Posterior vena cava (tissue), 2 donors: ENCODE measurements at regions not wholly inside any gene's neighbourhood (a gene's known extent, or its start where the extent isn't known, plus 50 kb on each side); places are given as distances from the start of the nearest gene placed in this dataset.

ENCODE experiments used
- DNase-seq: peaks from one replicate; pipeline ENCODE4 v3.0.0-alpha.2; 2020; ENCODE audit warnings: low spot score
- intact Hi-C, 2 donors: fragments of 100-400 bp; cut with DNase I; formaldehyde crosslinking; loops; one replicate each; pipeline versions ENCODE4 v1.14.1 to v1.14.2; 2022 to 2023
- donor health status: DM: yes; HTN: yes; CAD: no.
- donor health status: DM: yes; HTN: yes; CAD: no.

DNA sequence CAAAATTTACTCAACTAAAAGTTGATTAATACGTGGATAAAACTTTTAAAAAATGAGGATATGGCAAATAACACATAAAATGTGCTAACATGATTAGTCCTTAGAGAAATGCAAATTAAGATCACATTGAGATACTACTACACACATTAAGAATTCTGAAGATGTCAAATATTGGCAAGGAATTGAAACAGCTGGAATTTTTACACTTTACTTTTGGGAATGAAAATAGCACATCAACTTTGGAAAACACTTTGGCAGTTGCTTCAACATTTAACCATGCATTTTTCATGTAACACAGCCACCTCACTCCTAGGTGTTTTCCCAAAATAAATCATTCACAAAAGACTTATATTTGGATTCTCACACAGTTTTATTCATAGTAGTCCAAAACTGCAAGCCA lies 687.9 kb upstream of the SETBP1 start:
- intact Hi-C loops: no loop called here
- DNase-seq: no peak

DNA sequence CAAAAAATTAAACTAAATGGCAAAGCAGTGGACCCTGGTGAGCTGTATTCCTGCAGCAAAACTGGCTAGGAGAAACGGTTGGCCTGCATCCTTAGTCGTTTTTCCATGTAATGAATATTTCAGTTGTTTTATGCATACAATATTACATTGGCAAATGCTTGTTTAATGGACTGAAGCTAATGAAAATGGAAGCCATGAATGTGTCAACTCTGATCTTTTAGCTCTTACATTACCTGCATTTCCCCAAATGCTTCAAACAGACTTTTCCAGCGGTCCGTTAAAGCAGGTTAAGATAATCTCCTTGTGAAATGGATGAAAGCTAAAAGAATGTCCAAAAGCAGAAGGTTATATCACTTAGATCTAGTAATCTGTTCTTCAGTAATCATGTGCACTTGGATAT lies 686.3 kb upstream of the SETBP1 start:
- no peak for DNase-seq
- intact Hi-C loops: no loop called here

DNA sequence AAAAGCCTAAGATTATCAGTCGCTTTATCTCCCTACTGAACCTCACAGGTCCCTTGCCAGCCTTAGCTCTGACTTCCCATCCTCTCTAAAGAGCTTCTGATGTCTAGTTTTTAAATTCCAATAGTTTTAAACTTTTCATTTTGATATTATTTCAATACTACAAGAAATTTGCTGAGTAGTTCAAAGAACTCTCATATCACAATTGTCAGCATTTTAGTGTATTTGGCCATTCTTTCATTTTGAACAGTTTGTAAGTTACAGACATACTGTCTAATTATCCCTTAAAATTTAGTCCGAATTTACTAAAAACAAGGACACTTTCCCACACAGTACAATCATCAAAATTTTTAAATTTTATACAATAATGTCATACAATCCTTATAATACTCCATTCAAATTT lies 666.8 kb upstream of the SETBP1 start:
- intact Hi-C loops: no loop called here

DNA sequence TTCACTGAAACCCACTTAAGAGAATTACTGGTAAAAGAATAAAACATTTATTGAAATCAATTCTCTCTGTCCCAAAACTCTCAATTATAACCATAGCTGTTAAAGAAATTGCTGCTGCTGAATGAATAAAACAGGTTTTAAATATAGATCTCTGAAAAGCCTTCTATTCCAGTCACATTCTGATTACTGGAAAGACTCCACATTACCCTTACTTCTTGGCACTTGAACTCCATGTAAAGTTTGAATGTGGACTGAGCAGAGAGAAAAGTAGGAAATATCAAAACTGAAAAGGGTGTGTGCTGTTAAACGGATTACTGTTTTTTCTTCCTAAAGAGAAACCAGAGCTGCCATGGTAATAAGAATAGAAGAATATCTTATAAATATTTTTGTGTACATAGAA lies 655.3 kb upstream of the SETBP1 start:
- intact Hi-C loops: no loop called here
- no peak for DNase-seq

More for the DNA sequence above, 666.8 kb upstream of the SETBP1 start:
- DNase-seq: no peak

DNA sequence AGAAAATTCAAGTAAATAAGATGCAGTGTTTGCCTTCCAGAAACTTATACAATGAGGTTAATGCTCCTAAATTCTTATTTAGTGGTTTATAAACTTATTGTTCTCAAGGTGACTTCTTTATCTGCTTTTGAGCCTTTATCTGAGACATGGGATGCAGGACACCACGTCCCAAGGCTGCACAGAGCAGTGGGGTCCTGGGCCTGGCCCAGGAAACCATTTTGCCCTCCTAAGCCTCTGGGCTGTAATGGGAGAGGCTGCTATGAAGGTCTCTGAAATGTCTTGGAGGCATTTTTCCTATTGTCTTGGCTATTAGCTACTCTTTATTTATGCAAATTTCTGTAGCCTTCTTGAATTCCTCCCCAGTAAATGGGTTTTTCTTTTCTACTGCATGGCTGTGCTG lies 652.6 kb upstream of the SETBP1 start:
- intact Hi-C loops: no loop called here
- no peak for DNase-seq

DNA sequence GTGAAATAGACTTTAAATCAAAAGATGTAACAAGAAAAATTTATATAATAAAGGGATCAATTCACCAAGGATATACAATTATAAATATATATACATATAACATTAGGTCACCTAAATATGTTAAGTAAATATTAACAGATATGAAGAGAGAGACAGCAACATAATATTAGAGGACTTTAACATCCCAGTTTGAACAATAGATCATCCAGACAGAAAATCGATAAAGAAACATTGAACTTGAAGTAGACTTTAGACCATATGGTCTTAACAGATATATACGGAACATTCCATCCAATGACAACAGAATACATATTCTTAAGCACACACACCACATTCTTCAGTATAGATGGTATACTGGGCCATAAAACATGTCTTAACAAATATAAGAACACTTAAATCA lies 649.6 kb upstream of the SETBP1 start:
- DNase-seq: no peak
- intact Hi-C loops: no loop called here

DNA sequence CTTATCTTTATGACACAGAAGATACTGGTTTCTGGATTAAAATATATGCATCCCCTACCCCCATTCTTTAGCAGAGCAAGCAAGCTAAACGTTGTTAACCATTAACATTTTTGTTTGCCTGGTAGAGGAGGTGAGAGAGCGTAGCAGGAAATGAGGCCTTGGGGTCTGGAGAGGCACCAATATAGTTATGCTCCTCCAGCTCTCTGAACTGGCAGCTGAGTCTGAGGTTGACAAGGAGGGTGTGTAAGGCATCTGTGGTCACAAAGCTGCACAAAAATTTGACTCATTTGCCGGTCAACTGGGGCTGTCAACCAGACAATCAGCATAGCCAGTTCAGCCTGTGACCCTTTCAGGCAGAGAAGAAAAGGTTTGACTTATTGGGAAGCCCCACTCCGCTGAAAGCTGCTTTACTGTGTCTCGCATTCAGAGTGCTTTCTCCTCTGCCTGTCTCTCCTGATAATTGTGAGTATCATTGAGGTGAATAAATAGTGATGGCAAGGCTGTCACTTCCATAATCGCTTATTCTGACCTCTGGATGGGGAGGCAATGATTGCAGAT lies 647.5 kb upstream of the SETBP1 start:
- intact Hi-C loops: no loop called here
- no peak for DNase-seq

DNA sequence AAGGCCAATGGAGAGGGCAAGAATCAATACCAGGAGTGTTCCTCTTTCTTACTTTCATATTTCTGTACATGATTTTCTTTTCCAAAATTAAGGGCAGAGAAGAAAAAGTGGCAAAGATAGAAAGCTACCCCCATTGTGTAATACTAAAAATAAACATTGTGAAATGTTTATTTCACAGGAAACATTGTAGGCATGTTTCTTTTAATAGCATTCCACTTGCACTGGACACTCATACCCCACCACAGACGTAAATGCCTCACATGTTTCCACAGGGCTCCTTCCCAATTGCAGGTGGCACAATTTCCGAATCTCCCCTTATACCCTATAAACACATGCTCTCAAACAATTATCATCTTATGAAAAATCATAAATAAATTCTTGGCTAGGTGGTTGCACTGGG lies 645.1 kb upstream of the SETBP1 start:
- intact Hi-C loops: no loop called here
- no peak for DNase-seq

DNA sequence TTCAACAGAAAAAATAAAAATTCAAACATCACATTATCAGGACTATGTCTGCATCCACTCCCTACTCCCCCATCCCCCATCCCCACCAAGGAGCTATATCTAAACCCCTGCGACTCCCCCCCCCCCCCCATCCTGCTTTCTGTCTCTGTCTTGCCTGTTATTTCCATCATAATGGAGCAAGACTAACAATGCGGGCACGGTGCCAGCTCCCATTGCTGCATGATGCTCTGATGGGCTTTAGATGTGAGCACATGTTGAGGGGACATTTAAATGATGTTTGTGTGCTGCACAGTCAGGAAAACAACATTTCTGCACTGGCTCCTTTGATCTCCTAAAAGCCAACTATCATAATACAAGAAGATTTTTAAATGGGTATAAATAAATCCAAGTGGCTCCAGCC lies 644.2 kb upstream of the SETBP1 start:
- peak; percentile 72 for DNase-seq
- intact Hi-C loops: no loop called here

DNA sequence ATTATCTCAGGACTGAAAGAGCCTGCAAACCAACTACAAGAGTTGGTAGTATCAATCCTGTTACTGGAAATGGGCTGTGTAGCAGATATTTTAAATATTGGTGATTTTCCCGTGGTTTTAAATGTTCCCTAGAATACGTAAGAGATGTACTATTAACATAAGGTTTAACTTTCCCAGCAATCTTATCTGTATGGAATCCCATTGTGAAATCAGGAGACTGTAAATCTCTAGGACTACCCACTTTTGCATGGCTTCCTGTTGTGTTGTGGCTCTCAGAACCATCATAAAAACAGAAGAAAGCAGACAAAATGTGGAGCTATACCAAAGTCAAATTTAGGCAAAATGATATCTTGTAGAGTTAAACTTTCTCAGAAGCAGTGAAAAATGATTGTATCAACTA lies 641.5 kb upstream of the SETBP1 start:
- intact Hi-C loops: no loop called here
- DNase-seq: no peak

DNA sequence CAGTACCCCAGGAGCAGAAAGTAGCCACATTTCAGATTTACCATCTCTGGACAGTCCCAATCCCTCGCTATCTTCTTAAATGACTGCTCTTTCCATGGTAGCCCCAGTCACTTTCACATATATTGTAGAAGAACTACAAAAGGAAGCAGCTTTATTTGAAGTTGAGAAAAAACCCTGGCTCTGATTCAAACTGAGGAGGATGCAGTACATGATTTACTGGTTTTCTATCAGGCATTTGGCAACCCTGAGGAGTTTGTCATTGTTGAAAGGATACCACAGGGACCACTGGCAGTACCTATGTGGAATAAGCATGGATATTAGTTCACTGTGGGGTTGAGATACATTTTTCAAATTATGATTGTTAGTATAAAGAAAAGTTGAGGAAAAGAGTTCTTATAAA lies 640.9 kb upstream of the SETBP1 start:
- intact Hi-C loops: no loop called here
- DNase-seq: no peak

DNA sequence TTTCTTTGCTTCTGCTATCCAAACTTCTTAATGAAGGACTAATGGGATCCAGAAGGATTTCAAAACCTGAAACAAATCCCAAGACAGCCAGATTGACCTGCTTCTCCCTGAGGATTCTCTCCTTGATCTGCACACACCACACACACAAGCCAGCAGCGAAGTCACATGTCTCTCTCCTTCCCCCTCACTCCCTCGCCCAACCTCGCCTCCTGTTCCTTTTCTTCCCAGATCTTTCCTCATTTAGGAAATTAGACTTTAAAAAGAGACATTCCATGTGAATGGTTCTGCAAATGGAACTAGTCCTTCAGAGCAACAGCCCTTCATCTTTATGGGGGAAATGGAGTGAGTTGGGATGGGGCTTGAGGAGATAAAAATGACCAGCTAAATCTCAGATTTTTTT lies 639.1 kb upstream of the SETBP1 start:
- no peak for DNase-seq
- intact Hi-C loops: no loop called here

DNA sequence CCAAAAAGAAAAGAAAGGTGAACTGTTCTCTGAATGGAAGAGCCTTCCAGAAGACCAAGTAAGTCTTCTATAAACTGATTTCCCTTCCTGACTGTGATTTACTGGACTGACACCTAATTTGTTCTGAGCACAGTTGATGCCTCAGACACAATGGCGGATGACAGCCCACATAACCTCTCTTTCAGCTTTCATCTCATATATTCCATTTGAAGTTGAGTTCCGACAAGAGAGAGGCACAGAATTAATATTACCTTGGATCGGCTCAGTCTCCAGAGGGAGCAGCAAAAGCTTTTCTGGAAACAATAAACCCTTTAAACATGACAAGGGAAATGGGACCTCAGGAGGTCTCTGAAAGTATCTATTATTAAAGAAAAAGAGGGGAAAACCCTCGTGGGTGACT lies 638.7 kb upstream of the SETBP1 start:
- no peak for DNase-seq
- intact Hi-C loops: no loop called here

DNA sequence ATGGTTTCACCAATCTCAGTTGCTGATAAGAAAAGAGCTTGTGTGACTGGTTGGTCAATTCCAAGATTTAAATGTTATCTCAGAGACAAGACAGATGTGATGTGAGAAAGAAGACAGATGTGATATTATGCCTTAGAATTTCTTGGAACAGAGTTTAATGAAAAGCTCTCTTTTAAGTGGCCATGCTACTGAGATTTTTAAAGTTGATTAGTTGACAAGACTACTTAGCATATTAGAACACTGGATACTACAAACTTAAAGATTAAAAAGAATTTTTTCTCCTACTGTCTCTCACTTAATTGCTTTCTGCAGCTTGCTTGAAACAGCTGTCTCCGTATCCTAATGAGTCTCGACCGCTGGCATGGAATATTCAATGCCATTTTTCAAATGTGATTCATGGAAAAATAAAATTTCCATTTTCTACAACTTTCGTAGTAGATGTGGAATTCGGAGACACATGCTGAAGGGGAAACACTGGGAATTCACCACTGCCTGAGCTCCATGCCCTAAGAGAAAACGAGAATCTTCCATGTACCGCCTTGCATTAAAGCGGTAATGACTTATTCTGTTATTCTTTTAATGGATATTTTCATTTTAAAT lies 634.2 kb upstream of the SETBP1 start:
- intact Hi-C loops: no loop called here
- DNase-seq: no peak

DNA sequence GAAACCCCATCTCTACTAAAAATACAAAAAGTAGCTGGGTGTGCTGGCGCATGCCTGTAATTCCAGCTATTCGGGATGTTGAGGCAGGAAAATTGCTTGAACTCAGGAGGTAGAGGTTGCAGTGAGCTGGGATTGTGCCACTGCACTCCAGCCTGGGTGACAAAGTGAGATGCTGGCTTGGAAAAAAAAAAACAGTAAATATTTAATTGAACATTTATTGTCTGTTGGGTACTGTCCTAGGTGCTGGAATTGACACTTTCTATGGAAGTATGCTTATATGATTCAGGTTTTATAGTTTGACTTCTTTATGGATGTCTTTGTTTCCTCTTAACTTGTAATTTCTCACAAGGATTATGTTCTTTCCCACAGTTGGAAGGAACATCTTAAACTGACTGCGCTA lies 633.1 kb upstream of the SETBP1 start:
- no peak for DNase-seq
- intact Hi-C loops: no loop called here

DNA sequence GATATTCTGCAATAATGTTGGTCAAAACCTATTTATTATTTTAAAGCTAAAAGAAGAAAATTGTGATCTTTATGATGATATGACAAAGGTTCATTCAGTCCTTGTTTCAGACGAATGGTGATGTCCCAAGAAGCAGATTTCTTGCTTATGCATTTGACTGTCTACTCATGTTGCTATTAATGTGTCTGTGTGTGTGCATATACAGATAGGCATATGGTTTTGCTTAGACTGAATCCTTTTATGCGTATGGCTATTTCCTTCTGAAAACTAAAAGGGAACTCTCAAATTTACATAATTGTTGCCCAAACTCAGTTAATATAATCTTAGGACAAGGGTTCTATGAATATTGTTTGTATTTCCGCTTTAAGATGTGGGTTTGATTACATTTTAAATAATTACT lies 632.3 kb upstream of the SETBP1 start:
- no peak for DNase-seq
- intact Hi-C loops: no loop called here

DNA sequence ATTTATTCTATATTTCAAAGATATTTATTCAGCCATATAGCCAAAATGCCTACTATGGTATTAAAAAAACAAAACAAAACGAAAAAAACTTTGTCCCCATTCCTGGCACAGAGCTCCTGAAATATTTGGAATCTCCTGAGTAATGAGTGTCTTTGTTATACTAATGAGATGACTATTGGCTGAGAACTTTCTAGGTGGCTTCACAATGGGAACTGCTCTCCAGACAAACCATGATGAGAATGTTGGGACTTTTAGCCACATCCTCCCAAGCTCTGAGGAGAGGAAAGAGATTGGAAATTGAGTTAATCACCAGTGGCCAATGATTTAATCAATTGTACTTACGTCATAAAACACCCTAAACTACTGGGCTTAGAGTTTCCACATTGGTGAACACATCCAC lies 631.8 kb upstream of the SETBP1 start:
- no peak for DNase-seq
- intact Hi-C loops: no loop called here

DNA sequence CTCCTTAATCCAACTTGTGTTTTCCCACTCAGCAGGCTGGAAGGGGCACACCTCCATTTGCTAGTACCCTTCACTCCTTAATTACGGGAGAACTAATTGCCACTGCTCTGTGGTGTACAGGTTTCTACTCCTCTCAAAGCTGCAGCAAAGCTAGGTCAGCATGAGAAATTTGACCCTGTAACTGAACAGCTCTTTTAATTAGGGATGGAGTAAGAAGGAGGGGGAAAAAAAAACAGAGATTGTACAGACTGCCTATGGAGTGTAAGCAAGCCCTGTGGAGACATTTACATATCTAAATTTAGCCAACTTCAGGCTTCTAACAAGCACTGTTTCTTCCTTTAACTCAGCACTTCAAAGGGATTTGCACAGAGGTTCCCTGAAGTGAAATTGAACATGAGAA lies 629.7 kb upstream of the SETBP1 start:
- DNase-seq: no peak
- intact Hi-C loops: no loop called here

DNA sequence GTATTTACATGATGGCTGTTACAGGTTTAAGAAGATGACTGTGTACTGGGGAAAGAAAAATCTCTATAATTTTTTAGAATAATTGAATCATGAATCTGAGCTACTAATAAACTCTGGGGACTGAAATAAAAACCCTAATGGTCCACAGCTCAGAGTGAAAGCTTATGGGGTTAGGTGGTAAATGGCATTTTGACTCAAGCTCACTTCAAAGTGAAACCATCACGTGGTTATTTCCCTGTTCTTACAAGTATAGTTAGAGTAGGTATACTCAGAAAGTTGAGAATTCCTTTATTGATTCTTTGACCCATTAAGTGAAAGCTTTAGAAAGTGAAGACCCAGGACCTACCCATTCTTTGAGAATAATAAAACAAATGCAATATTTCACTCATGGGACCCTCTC lies 626.2 kb upstream of the SETBP1 start:
- no peak for DNase-seq
- intact Hi-C loops: no loop called here

DNA sequence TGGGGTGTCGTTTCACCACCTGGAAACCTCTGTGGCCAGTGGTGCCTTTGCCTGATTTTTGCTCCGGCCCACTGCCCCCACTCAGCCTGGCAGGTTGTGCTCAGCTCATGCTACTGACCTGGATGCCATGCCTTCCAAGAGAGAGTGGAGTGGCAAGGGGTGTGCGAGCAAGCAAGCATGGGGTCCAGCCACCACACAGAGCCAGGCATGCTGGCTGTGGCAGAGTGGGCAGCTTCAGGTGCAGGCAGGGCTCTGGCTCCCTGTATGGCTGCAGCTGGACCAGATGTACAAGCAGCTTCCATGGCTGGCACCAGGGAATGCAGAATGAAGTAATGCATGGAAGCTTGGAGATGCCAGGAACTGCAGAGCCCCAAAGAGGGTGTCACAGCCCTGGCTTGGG lies 620.5 kb upstream of the SETBP1 start:
- no peak for DNase-seq
- intact Hi-C loops: no loop called here

DNA sequence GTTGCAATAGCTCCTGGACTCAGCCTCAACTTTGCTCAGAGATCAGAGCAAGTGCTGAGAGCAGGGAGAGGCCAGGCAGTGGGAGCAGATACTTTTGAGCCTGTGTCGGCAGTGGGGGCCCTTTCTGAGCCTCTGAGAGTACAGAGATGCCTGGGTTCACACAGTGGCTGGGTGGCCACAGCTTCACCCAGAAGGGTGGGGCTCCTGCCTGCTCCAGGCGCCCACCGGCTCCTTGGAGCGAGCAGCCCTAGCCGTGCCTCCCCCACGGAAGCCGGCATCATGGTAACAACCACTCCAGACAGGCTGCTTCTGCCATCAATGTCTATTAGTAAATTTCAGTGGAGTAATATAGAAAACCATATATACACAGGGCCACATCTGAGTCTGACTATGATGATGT lies 619.2 kb upstream of the SETBP1 start:
- intact Hi-C loops: no loop called here
- DNase-seq: no peak

DNA sequence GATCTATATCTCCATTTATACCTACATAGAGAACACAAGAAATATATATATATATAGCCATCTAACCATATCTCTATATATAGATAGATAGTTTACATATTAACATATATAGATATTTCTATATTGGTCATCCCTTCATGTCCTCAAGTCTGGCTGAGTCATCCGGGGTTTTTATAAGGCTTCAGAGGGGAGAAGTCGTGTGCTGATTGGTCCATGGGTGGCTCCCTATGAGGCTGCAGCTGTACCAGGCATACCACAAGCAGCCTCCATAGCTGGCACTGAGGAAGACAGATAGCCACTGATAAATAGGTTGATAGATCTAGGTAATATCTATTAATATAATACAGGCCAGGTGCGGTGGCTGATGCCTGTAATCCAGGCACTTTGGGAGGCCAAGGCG lies 618.3 kb upstream of the SETBP1 start:
- intact Hi-C loops: no loop called here
- DNase-seq: no peak
